ENCODE measurements at regions not wholly inside any gene's neighbourhood (a gene's known extent, or its start where the extent isn't known, plus 50 kb on each side); places are given as distances from the start of the nearest gene placed in this dataset.

GRCh38 chr2:18299423-18300212 lies 260.8 kb downstream of the RDH14 start:
- no peak overlapping the region for H3K27ac ChIP-seq (ENCODE audit: low read depth, low read length)
- TF ChIP-seq CTCF (IDR thresholded peaks at IDR 0.05; ENCODE audit: low read depth, low read length, poor library complexity, severe bottlenecking), result no peak
- no peak for TF ChIP-seq EZH2phosphoT487 (IDR thresholded peaks at IDR 0.05; ENCODE audit: borderline replicate concordance, low read length)
- H4K20me1 ChIP-seq (ENCODE audit: control insufficient read depth, insufficient read depth, low read depth, low read length), result no peaks in the 10 kb centered on the region
- no peaks in the 10 kb centered on the region for H3K9me2 ChIP-seq (replicated peaks; ENCODE audit: control insufficient read depth, low read length)
- peaks cover 5% of the 10 kb centered on the region; the same call in 1 of the 2 replicates for H3F3A ChIP-seq (ENCODE audit: control insufficient read depth, insufficient read depth)
- no peak overlapping the region for H3K4me2 ChIP-seq (ENCODE audit: low read length)
- H3K9me3 ChIP-seq (ENCODE audit: control insufficient read depth, insufficient read depth, low read length), result no peaks in the 10 kb centered on the region
- no peaks in the 10 kb centered on the region for H3K79me2 ChIP-seq (ENCODE audit: control insufficient read depth, low read length)
- H3K27me3 ChIP-seq (ENCODE audit: control insufficient read depth, low read length), result no peaks in the 10 kb centered on the region
- no peaks in the 10 kb centered on the region for H3K36me3 ChIP-seq (ENCODE audit: control insufficient read depth, low read length)
- no peak overlapping the region for H3K4me3 ChIP-seq (ENCODE audit: low read length)
- H3K4me1 ChIP-seq (ENCODE audit: control insufficient read depth, low read length), result no peaks in the 10 kb centered on the region

GRCh38 chr2:18297534-18298058 lies 262.9 kb downstream of the RDH14 start:
- Histone ChIP-seq H3K4me1 (ENCODE audit: control insufficient read depth, low read length) (no peaks in the 10 kb centered on the region), H3K27ac (ENCODE audit: low read depth, low read length) (no peak overlapping the region), H3F3A (ENCODE audit: control insufficient read depth, insufficient read depth) (peaks cover 6% of the 10 kb centered on the region; the same call in 1 of the 2 replicates), H3K9me2 (replicated peaks; ENCODE audit: control insufficient read depth, low read length) (no peaks in the 10 kb centered on the region), H3K36me3 (ENCODE audit: control insufficient read depth, low read length) (no peaks in the 10 kb centered on the region), H3K27me3 (ENCODE audit: control insufficient read depth, low read length) (no peaks in the 10 kb centered on the region), H3K9me3 (ENCODE audit: control insufficient read depth, insufficient read depth, low read length) (no peaks in the 10 kb centered on the region), H4K20me1 (ENCODE audit: control insufficient read depth, insufficient read depth, low read depth, low read length) (no peaks in the 10 kb centered on the region), H3K4me2 (ENCODE audit: low read length) (no peak overlapping the region), H3K4me3 (ENCODE audit: low read length) (no peak overlapping the region), H3K79me2 (ENCODE audit: control insufficient read depth, low read length) (no peaks in the 10 kb centered on the region)
- TF ChIP-seq EZH2phosphoT487 (IDR thresholded peaks at IDR 0.05; ENCODE audit: borderline replicate concordance, low read length) (no peak), CTCF (IDR thresholded peaks at IDR 0.05; ENCODE audit: low read depth, low read length, poor library complexity, severe bottlenecking) (no peak)

- no peaks in the 10 kb centered on the region for H3K79me2 ChIP-seq (ENCODE audit: control insufficient read depth, low read length)
- H3K4me2 ChIP-seq (ENCODE audit: low read length), result no peak overlapping the region
- H3K36me3 ChIP-seq (ENCODE audit: control insufficient read depth, low read length), result no peaks in the 10 kb centered on the region
Measured at GRCh38 chr2:18290386-18290785, 270.1 kb downstream of the RDH14 start.

More at GRCh38 chr2:18290386-18290785, 270.1 kb downstream of the RDH14 start:
- Histone ChIP-seq H3F3A (ENCODE audit: control insufficient read depth, insufficient read depth) (peaks cover 4% of the 10 kb centered on the region; the same call in 1 of the 2 replicates), H3K4me1 (ENCODE audit: control insufficient read depth, low read length) (no peaks in the 10 kb centered on the region), H3K27me3 (ENCODE audit: control insufficient read depth, low read length) (no peaks in the 10 kb centered on the region), H3K9me2 (replicated peaks; ENCODE audit: control insufficient read depth, low read length) (no peaks in the 10 kb centered on the region), H3K4me3 (ENCODE audit: low read length) (no peak overlapping the region), H3K27ac (ENCODE audit: low read depth, low read length) (no peak overlapping the region), H3K9me3 (ENCODE audit: control insufficient read depth, insufficient read depth, low read length) (no peaks in the 10 kb centered on the region), H4K20me1 (ENCODE audit: control insufficient read depth, insufficient read depth, low read depth, low read length) (no peaks in the 10 kb centered on the region)
- TF ChIP-seq CTCF (IDR thresholded peaks at IDR 0.05; ENCODE audit: low read depth, low read length, poor library complexity, severe bottlenecking) (no peak), EZH2phosphoT487 (IDR thresholded peaks at IDR 0.05; ENCODE audit: borderline replicate concordance, low read length) (no peak)
